ENCODE measurements at regions not wholly inside any gene's neighbourhood (a gene's known extent, or its start where the extent isn't known, plus 50 kb on each side); places are given as distances from the start of the nearest gene placed in this dataset.
"Not testable (repeated sequence)": the region's sequence is repeated elsewhere in the genome, so short reads cannot be mapped to it uniquely, and the experiment has no call there.

DNA sequence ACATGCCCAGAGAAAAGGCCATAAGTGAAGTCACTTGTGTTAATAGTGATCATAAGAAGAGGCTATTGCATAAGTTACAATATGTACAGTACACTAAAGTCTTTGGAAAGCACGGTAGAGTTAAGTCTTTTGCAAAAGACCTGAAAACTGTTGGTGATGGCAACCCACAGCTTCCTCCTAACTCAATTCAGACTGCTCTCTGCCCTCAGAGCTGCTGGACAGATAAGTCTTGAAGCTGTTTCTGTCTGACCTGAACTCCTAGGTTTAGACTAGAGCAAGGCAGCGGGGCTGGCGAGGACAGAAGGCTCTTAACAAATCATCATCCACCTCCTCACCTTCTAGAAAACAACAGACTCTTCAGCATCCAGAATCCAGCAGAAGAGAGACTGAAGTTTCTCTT, 125.4 kb downstream of the CD24 start:
- DNase-seq (ENCODE audit: low spot score), result no peak

- no peak for DNase-seq (ENCODE audit: low spot score)
Measured at GRCh38 chr6:106847116-106847515, 127.4 kb downstream of the CD24 start.

GRCh38 chr6:106844930-106845329, 129.6 kb downstream of the CD24 start:
- no peak for DNase-seq (ENCODE audit: low spot score)

DNA sequence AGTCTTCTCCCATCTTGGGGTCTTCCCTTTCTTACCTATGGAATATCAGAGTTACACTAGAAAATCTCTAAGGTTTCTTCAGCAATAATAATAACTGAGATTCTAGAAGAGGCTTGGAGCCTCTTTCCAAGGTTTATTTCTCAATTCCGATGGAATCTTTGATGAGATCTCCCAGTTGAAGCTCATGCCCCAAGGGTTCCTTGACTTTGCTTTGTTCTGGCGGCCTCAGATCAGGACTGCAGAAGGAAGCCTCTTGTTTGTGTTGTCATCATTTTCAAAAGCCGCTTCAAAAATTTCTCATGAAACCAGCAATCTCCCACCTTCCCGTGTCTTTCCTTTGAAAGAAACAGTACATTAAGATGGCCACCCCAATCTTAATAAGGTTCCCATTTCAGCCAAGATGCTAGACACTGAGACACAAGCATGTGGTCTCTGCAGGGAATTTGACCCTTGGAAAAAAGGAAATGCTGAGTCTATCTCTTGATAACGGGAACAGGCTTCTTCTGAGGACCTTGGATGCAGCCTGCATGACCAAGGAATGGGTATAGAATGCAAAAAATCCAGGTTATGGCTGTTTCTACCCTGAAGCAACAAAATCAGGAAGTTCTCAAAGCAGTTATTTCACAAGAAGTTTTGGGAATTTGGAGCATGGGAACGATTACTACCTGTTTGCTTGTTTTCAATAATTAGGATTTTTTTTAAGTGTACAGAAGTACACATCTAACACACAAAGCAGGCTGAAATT, 141.6 kb downstream of the CD24 start:
- no peak for DNase-seq (ENCODE audit: low spot score)

GRCh38 chr6:106830930-106831329, 143.6 kb downstream of the CD24 start:
- DNase-seq (ENCODE audit: low spot score), result no peak

- DNase-seq (ENCODE audit: low spot score), result no peak
Measured at GRCh38 chr6:106829451-106829850, 145.1 kb downstream of the CD24 start.

GRCh38 chr6:106827081-106827480, 147.4 kb downstream of the CD24 start:
- DNase-seq (ENCODE audit: low spot score), result no peak

DNA sequence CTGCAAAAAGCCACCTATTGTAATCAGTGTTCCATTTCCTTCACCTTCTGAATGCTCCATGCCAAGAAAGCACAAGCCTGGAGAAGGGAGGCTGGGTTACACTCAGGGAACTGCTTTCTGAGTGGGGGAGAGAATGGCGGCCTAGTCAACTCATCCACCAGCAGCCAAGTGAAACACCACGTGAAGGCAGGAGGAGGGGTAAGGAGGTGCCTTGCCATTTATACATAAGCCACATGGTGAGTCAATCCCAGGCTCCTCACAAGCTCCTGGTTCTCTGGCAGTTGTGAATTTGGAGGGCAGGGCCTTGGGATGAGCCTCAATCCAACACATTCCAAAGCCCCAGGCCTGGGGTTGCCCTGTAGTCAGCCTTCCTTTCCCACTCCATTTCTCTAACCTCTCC, 149.4 kb downstream of the CD24 start:
- DNase-seq (ENCODE audit: low spot score), result no peak

GRCh38 chr6:106823732-106824351, 150.7 kb downstream of the CD24 start:
- DNase-seq (ENCODE audit: low spot score), result peak; percentile 67

DNA sequence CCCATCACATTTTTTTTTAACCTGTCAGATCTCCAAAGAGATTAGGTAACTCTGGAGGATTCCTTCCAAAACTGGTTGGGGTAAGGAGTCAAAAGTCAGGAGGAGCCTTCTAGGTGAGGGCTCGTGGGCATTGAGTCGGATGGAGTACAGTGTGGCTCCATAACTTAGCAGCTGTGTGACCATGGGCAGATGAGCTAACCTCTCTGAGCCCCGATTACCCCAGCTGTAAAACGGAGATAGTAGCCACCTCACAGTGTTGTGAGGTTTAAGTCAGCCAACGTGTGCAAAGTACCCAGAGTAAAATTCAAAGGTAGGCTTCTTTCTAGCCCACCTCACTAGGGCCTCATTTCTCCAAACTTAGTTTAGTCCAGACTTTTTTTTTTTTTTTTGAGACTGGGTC, 151.5 kb downstream of the CD24 start:
- DNase-seq (ENCODE audit: low spot score), result no peak

DNA sequence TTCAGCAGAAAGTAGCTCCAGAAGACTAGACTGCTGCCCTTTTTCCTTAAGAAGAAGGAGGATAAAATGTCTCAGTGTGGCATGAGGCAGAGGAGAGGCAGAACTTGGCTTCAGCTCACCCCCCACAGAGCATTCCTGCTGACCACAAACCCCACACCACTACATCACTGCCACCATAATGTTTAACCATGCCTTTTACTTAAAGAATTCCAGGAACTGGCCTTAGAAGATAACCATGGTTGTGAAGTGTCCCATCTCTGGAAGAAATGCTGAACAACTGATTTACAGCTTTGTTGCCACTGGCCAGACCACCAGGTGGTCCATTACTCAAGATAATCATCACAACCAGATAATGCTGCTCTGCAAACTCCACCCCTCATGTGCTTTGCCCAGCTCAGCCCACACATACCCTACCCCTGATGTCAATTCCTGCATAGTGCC, 154.1 kb downstream of the CD24 start:
- no peak for DNase-seq (ENCODE audit: low spot score)

- DNase-seq (ENCODE audit: low spot score), result no peak
Measured at GRCh38 chr6:106811088-106811686, 163.3 kb downstream of the CD24 start.

DNA sequence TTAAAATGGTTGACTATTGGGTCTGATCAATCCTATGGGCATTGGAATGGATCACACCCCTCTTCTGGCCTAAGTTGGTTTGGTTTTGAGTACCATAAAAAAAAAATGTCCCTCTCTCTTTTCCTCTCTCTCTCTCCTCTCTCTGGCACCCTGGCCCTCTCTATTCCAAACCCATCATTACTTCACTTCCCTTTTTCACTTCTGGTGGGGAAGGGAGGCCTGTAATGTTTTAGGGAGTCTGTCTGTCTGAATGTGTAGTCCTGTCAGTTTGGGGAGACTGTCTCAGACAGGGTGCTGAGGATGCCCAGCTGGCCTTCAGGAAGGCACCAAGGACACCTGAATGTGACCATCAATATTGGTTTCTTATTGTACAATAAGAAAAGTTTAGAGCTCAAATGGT, 165.8 kb downstream of the CD24 start:
- no peak for DNase-seq (ENCODE audit: low spot score)

DNA sequence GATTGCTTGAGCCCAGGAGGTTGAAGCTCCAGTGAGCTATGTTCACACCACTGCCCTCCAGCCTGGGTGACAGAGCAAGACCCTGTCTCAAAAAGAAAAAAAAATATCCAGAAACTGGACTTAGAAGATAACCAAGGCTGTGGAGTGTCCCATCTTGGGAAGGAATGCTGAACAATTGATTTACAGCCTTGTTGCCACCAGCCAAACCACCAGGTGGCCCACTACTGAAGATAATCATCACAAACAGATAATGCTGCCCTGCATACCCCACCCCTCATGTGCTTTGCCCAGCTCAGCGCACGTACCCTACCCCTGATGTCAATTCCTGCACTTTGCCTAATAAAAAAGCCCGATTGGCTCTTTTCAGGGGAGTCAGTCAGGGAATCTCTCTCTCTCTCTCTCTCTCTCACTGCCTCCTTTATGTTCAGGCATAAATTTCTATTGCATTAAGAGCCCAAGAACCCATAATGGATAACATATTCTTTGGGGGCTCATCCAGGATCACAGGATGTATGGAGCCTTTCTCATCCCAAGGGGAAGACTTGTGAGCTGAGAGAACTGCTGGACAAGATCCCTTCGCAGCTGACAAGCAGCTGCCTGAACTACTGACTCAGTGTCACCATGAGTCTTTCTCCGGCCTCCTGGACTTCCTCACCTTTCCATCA, 166.4 kb downstream of the CD24 start:
- no peak for DNase-seq (ENCODE audit: low spot score)

DNA sequence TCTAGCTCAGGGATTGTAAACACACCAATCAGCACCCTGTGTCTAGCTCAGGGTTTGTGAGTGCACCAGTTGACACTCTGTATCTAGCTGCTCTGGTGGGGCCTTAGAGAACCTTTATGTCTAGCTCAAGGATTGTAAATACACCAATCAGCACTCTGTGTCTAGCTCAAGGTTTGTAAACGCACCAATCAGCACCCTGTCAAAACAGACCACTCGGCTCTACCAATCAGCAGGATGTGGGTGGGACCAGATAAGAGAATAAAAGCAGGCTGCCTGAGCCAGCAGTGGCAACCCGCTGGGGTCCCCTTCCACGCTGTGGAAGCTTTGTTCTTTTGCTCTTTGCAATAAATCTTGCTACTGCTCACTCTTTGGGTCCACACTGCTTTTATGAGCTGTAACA, 168.3 kb downstream of the CD24 start:
- not testable (repeated sequence) for DNase-seq (ENCODE audit: low spot score)

DNA sequence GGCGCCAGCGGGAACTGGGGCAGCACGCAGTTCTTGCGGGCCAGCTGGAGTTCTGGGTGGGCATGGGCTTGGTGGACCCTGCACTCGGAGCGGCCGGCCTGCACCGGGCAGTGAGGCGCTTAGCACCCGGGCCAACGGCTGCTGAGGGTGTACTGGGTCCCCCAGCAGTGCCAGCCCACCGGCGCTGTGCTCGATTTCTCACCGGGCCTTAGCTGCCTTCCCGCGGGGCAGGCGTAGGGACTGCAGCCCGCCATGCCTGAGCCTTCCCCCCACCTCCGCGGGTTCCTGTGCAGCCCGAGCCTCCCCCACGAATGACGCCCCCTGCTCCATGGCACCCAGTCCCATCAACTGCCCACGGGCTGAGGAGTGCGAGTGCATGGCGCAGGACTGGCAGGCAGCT, 168.8 kb downstream of the CD24 start:
- no peak for DNase-seq (ENCODE audit: low spot score)

DNA sequence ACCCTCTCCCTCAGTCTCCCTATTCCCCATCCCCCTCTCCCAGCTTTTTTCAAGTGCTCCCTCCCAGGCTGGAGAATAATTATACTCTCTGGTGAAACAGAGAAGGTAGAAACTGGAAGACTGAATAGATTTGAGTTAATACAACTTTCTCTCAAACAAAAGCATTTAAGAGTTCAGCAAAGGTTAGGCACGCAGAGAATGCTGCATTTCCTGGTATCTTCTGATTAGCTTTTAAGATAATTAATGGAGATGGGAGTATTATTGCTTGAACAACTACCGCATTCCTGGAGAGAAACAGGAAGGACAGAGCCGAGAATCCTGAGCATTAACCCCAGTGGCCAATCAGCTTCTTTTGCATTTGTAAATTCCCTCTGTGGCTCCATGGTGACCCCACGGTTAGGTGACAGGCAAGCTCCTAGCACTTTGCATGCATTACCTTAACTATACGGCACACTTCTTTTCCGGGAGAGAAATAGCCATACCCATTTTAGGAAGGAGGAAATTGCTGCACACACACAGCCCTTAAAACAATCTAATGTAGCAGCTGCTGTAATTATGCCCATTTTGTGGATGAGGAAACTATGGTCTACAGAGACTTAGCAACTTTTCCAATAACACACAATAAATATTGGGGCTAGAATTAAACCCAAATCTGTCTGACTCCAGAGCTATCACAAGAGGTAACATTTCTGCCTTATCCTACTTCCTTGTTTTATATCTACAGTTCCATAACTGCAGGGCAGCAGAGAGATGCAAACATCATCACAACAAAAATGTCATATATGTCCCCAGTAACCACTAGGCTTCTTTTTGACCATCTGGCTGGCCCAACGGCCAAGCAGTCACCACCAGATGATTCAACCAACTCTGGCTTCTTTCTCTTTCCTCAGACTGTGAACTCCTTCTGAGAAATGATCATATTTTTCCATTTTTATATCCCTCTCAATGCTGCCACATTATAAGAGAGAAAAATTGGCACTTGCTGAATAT, 169.9 kb downstream of the CD24 start:
- peak; percentile 68 for DNase-seq (ENCODE audit: low spot score)

DNA sequence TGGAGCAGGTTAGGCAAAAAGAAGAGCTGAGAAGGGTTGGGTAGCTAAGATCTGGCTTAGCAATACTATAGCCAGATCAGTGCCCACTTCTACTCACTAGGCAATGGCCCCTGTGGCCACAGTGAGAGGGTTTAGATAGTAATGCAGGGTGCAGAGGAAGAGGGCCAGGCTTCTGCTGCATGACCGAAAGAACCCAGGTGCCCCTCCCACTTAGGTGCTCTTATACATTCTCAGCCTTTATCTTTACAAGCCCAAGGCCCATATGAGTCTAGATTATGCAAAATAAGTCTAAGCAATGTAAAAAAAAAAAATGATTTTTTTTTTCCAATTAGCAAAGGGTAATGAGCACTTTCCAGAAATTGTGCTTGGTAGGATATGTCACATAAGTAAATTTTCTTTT, 171.3 kb downstream of the CD24 start:
- DNase-seq (ENCODE audit: low spot score), result no peak

DNA sequence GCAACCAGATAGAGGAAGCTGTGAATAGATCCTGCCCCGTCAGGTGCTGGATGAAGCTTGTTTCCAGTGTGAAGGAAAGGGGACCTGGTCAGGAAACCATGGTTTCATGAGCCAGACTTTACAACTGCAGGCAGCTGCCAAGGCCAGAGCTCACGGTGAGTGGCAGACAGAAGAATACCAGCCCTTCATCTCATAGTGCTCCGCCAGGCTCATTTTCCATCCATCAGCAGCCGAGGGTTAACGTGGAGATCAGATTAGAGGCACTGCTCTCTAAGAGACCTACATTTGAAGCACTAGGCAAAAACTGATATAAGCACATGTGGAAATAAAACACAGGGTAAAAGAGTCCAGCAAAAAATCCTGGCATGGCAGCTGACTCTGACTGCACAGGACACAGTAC, 172.4 kb downstream of the CD24 start:
- DNase-seq (ENCODE audit: low spot score), result no peak

GRCh38 chr6:106801256-106801655, 171.9 kb downstream of the QRSL1 start:
- DNase-seq (ENCODE audit: low spot score), result no peak

DNA sequence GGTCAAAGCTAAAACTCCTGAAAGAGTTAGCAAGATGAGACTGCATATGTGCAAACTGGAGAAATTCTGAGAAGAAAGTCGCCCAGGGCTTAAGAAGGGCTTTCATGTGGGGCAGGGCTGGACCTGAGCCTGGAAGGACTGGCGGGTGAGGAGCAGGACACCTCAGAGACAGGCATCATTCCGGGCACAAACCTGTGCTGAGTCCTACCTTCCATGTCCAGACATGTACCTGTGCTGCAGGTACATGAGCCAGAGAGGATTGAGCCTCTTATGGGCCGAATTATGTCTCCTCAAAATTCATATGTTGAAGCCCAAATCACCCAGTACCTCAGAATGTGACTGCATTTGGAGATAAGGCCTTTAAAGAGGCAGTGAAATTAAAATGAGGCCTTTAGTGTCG, 171.0 kb downstream of the QRSL1 start:
- DNase-seq (ENCODE audit: low spot score), result no peak
